Mesenchymal stem cell (in vitro differentiated cells and primary cell): ENCODE measurements at regions not wholly inside any gene's neighbourhood (a gene's known extent, or its start where the extent isn't known, plus 50 kb on each side); places are given as distances from the start of the nearest gene placed in this dataset.
"Not testable (repeated sequence)": the region's sequence is repeated elsewhere in the genome, so short reads cannot be mapped to it uniquely, and the experiment has no call there.

Experiments used
- DNase-seq: peaks from one replicate; pipeline ENCODE4 v3.0.0-alpha.2; 2013
- H2AFZ ChIP-seq: one replicate; pipeline ENCODE4 v1.6.1; 2013; ENCODE audit warnings: low read depth, mild to moderate bottlenecking, control low read depth, inconsistent platforms, low read length, moderate library complexity
- H2AK5ac ChIP-seq: 2 replicates; pipeline ENCODE4 v1.6.1; 2013; ENCODE audit warnings: low read length, moderate library complexity, mild to moderate bottlenecking, inconsistent platforms; ENCODE audit not compliant: severe bottlenecking
- H2BK120ac ChIP-seq: one replicate; pipeline ENCODE4 v1.6.1; 2013; ENCODE audit warnings: low read depth, mild to moderate bottlenecking, inconsistent platforms, low read length, moderate library complexity
- H2BK12ac ChIP-seq, 2 experiments: one replicate each; pipeline ENCODE4 v1.6.1; 2013; ENCODE audit warnings: inconsistent platforms in 2 of 2, low read length in 2 of 2, mild to moderate bottlenecking in 2 of 2, moderate library complexity in 2 of 2, control low read depth in 1 of 2
- H2BK15ac ChIP-seq: one replicate; pipeline ENCODE4 v1.6.1; 2013; ENCODE audit warnings: mild to moderate bottlenecking, low read depth, inconsistent platforms; ENCODE audit not compliant: poor library complexity, severe bottlenecking
- H2BK5ac ChIP-seq: 2 replicates; pipeline ENCODE4 v1.6.1; 2013; ENCODE audit warnings: low read depth, mild to moderate bottlenecking, low read length, control low read depth, inconsistent platforms; ENCODE audit not compliant: poor library complexity, severe bottlenecking
- H3K14ac ChIP-seq, 2 experiments: one replicate each; pipeline ENCODE4 v1.6.1; 2013; ENCODE audit warnings: inconsistent platforms in 2 of 2, low read length in 2 of 2, control low read depth in 1 of 2, mild to moderate bottlenecking in 1 of 2, moderate library complexity in 1 of 2
- H3K18ac ChIP-seq, 2 experiments: one replicate each; pipeline ENCODE4 v1.6.1; 2013; ENCODE audit warnings: inconsistent platforms in 2 of 2, low read length in 2 of 2, control low read depth in 1 of 2, low read depth in 1 of 2, mild to moderate bottlenecking in 1 of 2
- H3K23ac ChIP-seq, 2 experiments: one replicate each; pipeline ENCODE4 v1.6.1; 2013; ENCODE audit warnings: inconsistent platforms in 2 of 2, low read length in 2 of 2, mild to moderate bottlenecking in 2 of 2, moderate library complexity in 2 of 2, control low read depth in 1 of 2
- H3K27ac ChIP-seq: 2 replicates; pipeline ENCODE4 v1.5.1; 2013; ENCODE audit warnings: mild to moderate bottlenecking, moderate library complexity, low read length, control low read depth, inconsistent platforms; ENCODE audit not compliant: poor library complexity, severe bottlenecking
- H3K27me3 ChIP-seq, 2 experiments: 2 replicates each; pipeline versions ENCODE4 v1.6.1 to v1.7.0; 2013; ENCODE audit warnings: low read length in 2 of 2, mild to moderate bottlenecking in 2 of 2, moderate library complexity in 2 of 2, control low read depth in 1 of 2, inconsistent platforms in 1 of 2; ENCODE audit not compliant: control insufficient read depth in 1 of 2, insufficient read depth in 1 of 2
- H3K36me3 ChIP-seq, 2 experiments: 2 replicates each; pipeline versions ENCODE4 v1.6.1 to v1.7.0; 2013; ENCODE audit warnings: low read length in 2 of 2, control low read depth in 1 of 2, inconsistent platforms in 1 of 2, low read depth in 1 of 2, mild to moderate bottlenecking in 1 of 2; ENCODE audit not compliant: insufficient read depth in 2 of 2, control insufficient read depth in 1 of 2
- H3K4ac ChIP-seq, 2 experiments: one replicate each; pipeline ENCODE4 v1.6.1; 2013; ENCODE audit warnings: inconsistent platforms in 2 of 2, low read length in 2 of 2, mild to moderate bottlenecking in 2 of 2, moderate library complexity in 2 of 2, control low read depth in 1 of 2, low read depth in 1 of 2
- H3K4me1 ChIP-seq: 2 replicates; pipeline ENCODE4 v1.6.1; 2013; ENCODE audit warnings: low read depth, low read length, control low read depth; ENCODE audit not compliant: control insufficient read depth, insufficient read depth
- H3K4me2 ChIP-seq: 2 replicates; pipeline ENCODE4 v1.6.1; 2013; ENCODE audit warnings: low read length, mild to moderate bottlenecking, inconsistent platforms; ENCODE audit not compliant: poor library complexity, severe bottlenecking
- H3K4me3 ChIP-seq, 2 experiments: 2 replicates each; pipeline versions ENCODE4 v1.5.1 to v1.7.0; 2013; ENCODE audit warnings: low read length in 2 of 2, mild to moderate bottlenecking in 2 of 2, control low read depth in 1 of 2, low read depth in 1 of 2; ENCODE audit not compliant: insufficient read depth in 1 of 2
- H3K79me1 ChIP-seq: replicated peaks from 2 replicates; pipeline ENCODE4 v1.6.1; 2013; ENCODE audit warnings: mild to moderate bottlenecking, control low read depth, low read length, inconsistent platforms; ENCODE audit not compliant: poor library complexity, severe bottlenecking
- H3K9ac ChIP-seq: 2 replicates; pipeline ENCODE4 v1.7.0; 2013; ENCODE audit warnings: mild to moderate bottlenecking, low read length, moderate library complexity
- H3K9me3 ChIP-seq: 2 replicates; pipeline ENCODE4 v1.7.0; 2013; ENCODE audit warnings: mild to moderate bottlenecking, low read length; ENCODE audit not compliant: control insufficient read depth
- H4K8ac ChIP-seq: one replicate; pipeline ENCODE4 v1.6.1; 2013; ENCODE audit warnings: inconsistent platforms, mild to moderate bottlenecking, low read length, moderate library complexity
- H4K91ac ChIP-seq: one replicate; pipeline ENCODE4 v1.6.1; 2013; ENCODE audit warnings: mild to moderate bottlenecking, low read length, inconsistent platforms
- WGBS: methylation state at CpG from one replicate; pipeline ENCODE4 v1.1.7; 2013; ENCODE audit warnings: mixed read lengths; 5-methylcytosine and 5-hydroxymethylcytosine counted together

GRCh38 chr13:44775290-44775689, 199.2 kb upstream of the TSC22D1 start:
- WGBS, result 93% methylated on average over 3 of the region's 3 CpGs
- not testable (repeated sequence) for H3K27me3 ChIP-seq, H2BK5ac ChIP-seq

GRCh38 chr13:44770951-44771350, 194.8 kb upstream of the TSC22D1 start:
- H4K91ac ChIP-seq, result no peak overlapping the region
- no peak overlapping the region for H2BK15ac ChIP-seq
- no peak overlapping the region for H3K27ac ChIP-seq
- H3K4me1 ChIP-seq, result no peaks in the 10 kb centered on the region
- no peak overlapping the region for H2AFZ ChIP-seq
- DNase-seq, result no peak
- H3K4ac ChIP-seq, result no peak overlapping the region
- no peak overlapping the region for H3K9ac ChIP-seq
- H2BK12ac ChIP-seq, result no peak overlapping the region
- H3K27me3 ChIP-seq, result no peaks in the 10 kb centered on the region
- H2AK5ac ChIP-seq, result no peak overlapping the region
- no peak overlapping the region for H3K18ac ChIP-seq
- H2BK120ac ChIP-seq, result no peak overlapping the region
- no peak overlapping the region for H2BK5ac ChIP-seq
- no peaks in the 10 kb centered on the region for H3K79me1 ChIP-seq
- no peak overlapping the region for H3K14ac ChIP-seq
- no peak overlapping the region for H3K23ac ChIP-seq
- 92% methylated on average over 5 of the region's 5 CpGs for WGBS
- H3K36me3 ChIP-seq, result no peaks in the 10 kb centered on the region
- no peaks in the 10 kb centered on the region for H3K9me3 ChIP-seq
- H3K4me3 ChIP-seq, result no peak overlapping the region
- H3K4me2 ChIP-seq, result no peak overlapping the region
- H4K8ac ChIP-seq, result no peak overlapping the region

More at GRCh38 chr13:44775290-44775689, 199.2 kb upstream of the TSC22D1 start:
- not testable (repeated sequence) for H3K4me1 ChIP-seq, H3K4me2 ChIP-seq, H4K91ac ChIP-seq, H2BK12ac ChIP-seq, H3K14ac ChIP-seq, H2AK5ac ChIP-seq, H3K9me3 ChIP-seq, H4K8ac ChIP-seq, H3K4me3 ChIP-seq, H3K79me1 ChIP-seq, H2BK120ac ChIP-seq, H3K27ac ChIP-seq, H3K36me3 ChIP-seq, DNase-seq, H3K9ac ChIP-seq, H2BK15ac ChIP-seq, H3K23ac ChIP-seq, H3K4ac ChIP-seq, H3K18ac ChIP-seq, H2AFZ ChIP-seq

- no peak overlapping the region for H2BK5ac ChIP-seq
- no peak overlapping the region for H2AK5ac ChIP-seq
- no peak overlapping the region for H2AFZ ChIP-seq
- no peak overlapping the region for H3K18ac ChIP-seq
- no peak overlapping the region for H2BK12ac ChIP-seq
- peak; percentile 32 for DNase-seq
- no peaks in the 10 kb centered on the region for H3K4me1 ChIP-seq
- no peak overlapping the region for H2BK15ac ChIP-seq
- no peak overlapping the region for H3K4ac ChIP-seq
- H3K4me2 ChIP-seq, result no peak overlapping the region
- H3K4me3 ChIP-seq, result no peak overlapping the region
- no peak overlapping the region for H4K8ac ChIP-seq
- H3K14ac ChIP-seq, result no peak overlapping the region
- H3K27me3 ChIP-seq, result no peaks in the 10 kb centered on the region
- H3K36me3 ChIP-seq, result no peaks in the 10 kb centered on the region
- no peak overlapping the region for H2BK120ac ChIP-seq
- no CpG with 5 or more reads among the region's 3 CpGs for WGBS
- H4K91ac ChIP-seq, result no peak overlapping the region
- H3K79me1 ChIP-seq, result no peaks in the 10 kb centered on the region
- no peaks in the 10 kb centered on the region for H3K9me3 ChIP-seq
- no peak overlapping the region for H3K23ac ChIP-seq
- no peak overlapping the region for H3K9ac ChIP-seq
- no peak overlapping the region for H3K27ac ChIP-seq
Observed at GRCh38 chr13:44769686-44770085, 193.6 kb upstream of the TSC22D1 start.

GRCh38 chr13:44768775-44769581, 192.8 kb upstream of the TSC22D1 start:
- WGBS, result 77% methylated on average over 5 of the region's 6 CpGs
- H3K9me3 ChIP-seq, result no peaks in the 10 kb centered on the region
- no peak overlapping the region for H3K9ac ChIP-seq
- H3K4me1 ChIP-seq, result peaks cover 3% of the 10 kb centered on the region
- H3K36me3 ChIP-seq, result no peaks in the 10 kb centered on the region
- H3K79me1 ChIP-seq, result no peaks in the 10 kb centered on the region
- H3K4ac ChIP-seq, result no peak overlapping the region
- DNase-seq, result no peak
- no peaks in the 10 kb centered on the region for H3K27me3 ChIP-seq
- no peak overlapping the region for H2BK5ac ChIP-seq
- peak overlapping the region in 1 of 2 experiments; percentile 11 for H3K18ac ChIP-seq
- H2AFZ ChIP-seq, result no peak overlapping the region
- H2BK120ac ChIP-seq, result no peak overlapping the region
- H3K14ac ChIP-seq, result no peak overlapping the region
- no peak overlapping the region for H3K4me3 ChIP-seq
- H4K8ac ChIP-seq, result no peak overlapping the region
- H2BK15ac ChIP-seq, result no peak overlapping the region
- H3K27ac ChIP-seq, result no peak overlapping the region
- H2AK5ac ChIP-seq, result no peak overlapping the region
- H4K91ac ChIP-seq, result no peak overlapping the region
- H2BK12ac ChIP-seq, result no peak overlapping the region
- no peak overlapping the region for H3K23ac ChIP-seq
- no peak overlapping the region for H3K4me2 ChIP-seq
